DND-41 (cell line): ENCODE measurements at regions not wholly inside any gene's neighbourhood (a gene's known extent, or its start where the extent isn't known, plus 50 kb on each side); places are given as distances from the start of the nearest gene placed in this dataset.

Experiments used
- CTCF ChIP-seq: IDR thresholded peaks from 2 replicates; pipeline ENCODE4 v1.5.1; 2012; ENCODE audit warnings: borderline replicate concordance, low read length, moderate library complexity, mild to moderate bottlenecking; ENCODE audit not compliant: poor library complexity, severe bottlenecking; ENCODE audit errors: extremely low read depth
- EZH2 ChIP-seq: IDR thresholded peaks from 3 replicates; pipeline ENCODE4 v1.6.1; 2012; ENCODE audit warnings: borderline replicate concordance, low read depth, mild to moderate bottlenecking, moderate library complexity, low read length, inconsistent platforms; ENCODE audit not compliant: severe bottlenecking

DNA sequence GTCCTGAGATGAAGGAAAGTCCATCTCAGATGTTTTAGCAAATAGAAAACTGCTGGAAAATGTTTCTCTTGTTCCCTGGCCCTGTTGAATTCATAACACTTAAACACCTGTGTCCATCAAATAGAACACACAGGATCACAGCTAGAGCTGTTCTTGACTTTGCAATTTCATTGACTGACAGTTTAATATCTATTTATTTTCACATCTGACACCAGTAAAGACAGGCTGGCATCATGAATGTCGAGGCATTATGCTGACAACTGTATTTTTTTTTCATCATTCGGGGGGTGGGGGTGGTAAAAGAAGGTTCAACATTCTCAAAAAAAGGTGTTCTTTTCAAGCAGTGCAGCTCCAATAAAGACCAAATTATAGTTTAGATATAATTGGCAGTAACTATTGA is 591.2 kb upstream of the PTBP2 start:
- TF ChIP-seq CTCF (no peak), EZH2 (no peak)
